Epithelial cell of esophagus (primary cell): ENCODE measurements at regions not wholly inside any gene's neighbourhood (a gene's known extent, or its start where the extent isn't known, plus 50 kb on each side); places are given as distances from the start of the nearest gene placed in this dataset.
"Not testable (repeated sequence)": the region's sequence is repeated elsewhere in the genome, so short reads cannot be mapped to it uniquely, and the experiment has no call there.

Source experiments
- DNase-seq: peaks from one replicate; pipeline ENCODE4 v3.0.0; 2010; ENCODE audit warnings: low read depth
- H3K4me3 ChIP-seq: 2 replicates; pipeline ENCODE4 v1.5.1; 2011; ENCODE audit warnings: mild to moderate bottlenecking, low read length, control low read depth
- CTCF ChIP-seq: IDR thresholded peaks from 2 replicates; pipeline ENCODE4 v1.5.1; 2011; ENCODE audit warnings: low read depth, mild to moderate bottlenecking, low read length, control low read depth, inconsistent platforms; ENCODE audit not compliant: insufficient read depth; ENCODE audit errors: missing control alignments

DNA sequence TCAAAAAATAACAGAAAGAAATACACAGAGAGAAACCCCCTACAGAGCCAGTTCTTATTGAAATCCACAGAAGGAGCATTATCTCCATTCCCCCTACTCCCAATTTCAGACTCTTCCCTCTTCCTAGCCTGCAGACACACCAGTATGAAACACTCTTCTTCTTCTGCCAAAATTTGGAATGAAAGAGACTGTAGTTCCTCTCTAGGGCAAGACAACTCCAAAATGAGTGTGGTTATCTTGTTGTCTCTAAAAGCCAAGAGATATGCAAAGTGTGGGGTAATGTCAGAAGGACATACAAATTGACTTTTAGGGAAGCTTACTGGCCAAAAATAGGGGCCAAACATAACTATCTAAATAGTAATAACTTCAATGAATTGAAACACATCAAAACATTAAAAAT, 337.1 kb upstream of the SETBP1 start:
- no peak for DNase-seq
- no peak for TF ChIP-seq CTCF
- H3K4me3 ChIP-seq, result no peak overlapping the region

DNA sequence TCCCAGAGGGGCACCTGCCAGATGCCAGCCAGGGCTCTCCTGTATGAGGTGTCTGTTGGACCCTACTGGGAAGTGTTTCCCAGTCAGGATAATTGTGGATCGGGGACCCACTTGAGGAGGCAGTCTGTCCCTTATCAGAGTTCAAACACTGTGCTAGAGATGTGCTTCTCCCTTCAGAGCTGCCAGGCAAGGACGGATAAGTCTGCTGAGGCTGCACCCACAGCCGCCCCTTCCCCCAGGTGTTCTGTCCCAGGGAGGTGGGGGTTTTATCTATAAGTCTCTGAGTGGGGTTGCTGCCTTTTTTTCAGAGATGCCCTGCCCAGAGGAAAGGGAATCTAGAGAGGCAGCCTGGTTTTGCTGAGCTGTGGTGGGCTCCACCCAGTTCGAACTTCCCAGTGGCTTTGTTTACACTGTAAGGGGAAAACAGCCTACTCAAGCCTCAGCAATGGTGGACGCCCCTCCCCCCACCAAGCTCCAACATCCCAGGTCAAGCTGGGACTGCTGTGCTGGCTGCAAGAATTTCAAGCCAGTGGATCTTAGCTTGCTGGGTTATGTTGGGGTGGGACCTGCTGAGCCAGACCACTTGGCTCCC, 324.0 kb upstream of the SETBP1 start:
- DNase-seq, result no peak
- no peak overlapping the region for H3K4me3 ChIP-seq
- no peak for TF ChIP-seq CTCF

GRCh38 chr18:44358402-44358801, 322.3 kb upstream of the SETBP1 start:
- TF ChIP-seq CTCF, result no peak
- no peak for DNase-seq
- H3K4me3 ChIP-seq, result no peak overlapping the region

DNA sequence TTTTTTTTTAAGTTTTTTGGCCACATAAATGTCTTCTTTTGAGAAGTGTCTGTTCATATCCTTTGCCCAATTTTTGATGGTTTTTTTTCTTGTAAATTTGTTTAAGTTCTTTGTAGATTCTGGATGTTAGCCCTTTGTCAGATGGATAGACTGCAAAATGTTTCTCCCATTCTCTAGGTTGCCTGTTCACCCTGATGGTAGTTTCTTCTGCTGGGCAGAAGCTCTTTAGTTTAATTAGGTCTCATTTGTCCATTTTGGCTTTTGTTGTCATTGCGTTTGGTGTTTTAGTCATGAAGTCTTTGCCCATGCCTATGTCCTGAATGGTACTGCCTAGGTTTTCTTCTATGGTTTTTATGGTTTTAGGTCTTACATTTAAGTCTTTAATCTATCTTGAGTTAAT, 320.9 kb upstream of the SETBP1 start:
- not testable (repeated sequence) for H3K4me3 ChIP-seq, DNase-seq

DNA sequence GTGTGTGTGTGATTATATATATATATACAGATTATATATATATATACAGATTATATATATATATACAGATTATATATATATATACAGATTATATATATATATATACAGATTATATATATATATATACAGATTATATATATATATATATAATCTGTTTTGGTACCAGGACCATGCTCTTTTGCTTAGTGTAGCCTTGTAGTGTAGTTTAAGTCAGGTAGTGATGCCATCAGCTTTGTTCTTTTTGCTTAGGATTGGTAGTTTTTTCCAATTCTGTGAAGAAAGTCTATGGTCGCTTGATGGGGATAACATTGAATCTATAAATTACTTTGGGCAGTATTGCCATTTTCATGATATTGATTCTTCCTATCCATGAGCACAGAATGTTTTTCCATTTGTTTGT, 318.5 kb upstream of the SETBP1 start:
- DNase-seq, H3K4me3 ChIP-seq: not testable (repeated sequence)

- TF ChIP-seq CTCF, result no peak
- no peak overlapping the region for H3K4me3 ChIP-seq
- no peak for DNase-seq
Observed at GRCh38 chr18:44370861-44371260, 309.8 kb upstream of the SETBP1 start.

- no peak for DNase-seq
- no peak for TF ChIP-seq CTCF
- H3K4me3 ChIP-seq, result no peak overlapping the region
Observed at GRCh38 chr18:44374966-44375365, 305.7 kb upstream of the SETBP1 start.

GRCh38 chr18:44386401-44386800, 294.3 kb upstream of the SETBP1 start:
- H3K4me3 ChIP-seq, result no peak overlapping the region

More at GRCh38 chr18:44386401-44386800, 294.3 kb upstream of the SETBP1 start:
- no peak for DNase-seq
- no peak for TF ChIP-seq CTCF
